ENCODE measurements at regions not wholly inside any gene's neighbourhood (a gene's known extent, or its start where the extent isn't known, plus 50 kb on each side); places are given as distances from the start of the nearest gene placed in this dataset.
A peak's percentile ranks its signal among the peaks of the same experiment; 100 is the strongest.

GRCh38 chr15:39460748-39461147 is 120.1 kb upstream of the THBS1 start:
- FAIRE-seq (no peak), DNase-seq (ENCODE audit: low read depth) (no peak)
- H3K4me3 ChIP-seq (ENCODE audit: insufficient read depth, low read depth, low read length): no peak overlapping the region
- H3K27ac ChIP-seq (ENCODE audit: low read depth, low read length): no peak overlapping the region
- H3K27me3 ChIP-seq (ENCODE audit: insufficient read depth, low read length): no peaks in the 10 kb centered on the region
- Mint-ChIP-seq H3K9me3 (ENCODE audit: unreplicated experiment) (peaks cover 4% of the 10 kb centered on the region), H3K36me3 (ENCODE audit: low read depth, unreplicated experiment) (no peaks in the 10 kb centered on the region), H3K27me3 (ENCODE audit: low read depth, unreplicated experiment) (no peaks in the 10 kb centered on the region), H3K4me3 (ENCODE audit: unreplicated experiment) (no peak overlapping the region), H3K4me1 (ENCODE audit: low read depth, unreplicated experiment) (peaks cover 18% of the 10 kb centered on the region), H3K27ac (ENCODE audit: unreplicated experiment) (no peak overlapping the region)
- no peaks in the 10 kb centered on the region for H3K79me2 ChIP-seq (ENCODE audit: insufficient read depth, low read length)
- no peaks in the 10 kb centered on the region for H3K9me3 ChIP-seq (ENCODE audit: insufficient read depth, low read depth, low read length)
- H3K9ac ChIP-seq (ENCODE audit: low read length): no peak overlapping the region
- TF ChIP-seq CTCF (IDR thresholded peaks at IDR 0.05; ENCODE audit: insufficient read depth, low read depth, low read length): no peak
- no peak for TF ChIP-seq EZH2 (IDR thresholded peaks at IDR 0.05; ENCODE audit: insufficient read depth, low read length)
- H3K4me2 ChIP-seq (ENCODE audit: low read length): no peak overlapping the region
- no peaks in the 10 kb centered on the region for H4K20me1 ChIP-seq (ENCODE audit: insufficient read depth, low read length)
- peaks cover 7% of the 10 kb centered on the region for H3K4me1 ChIP-seq (ENCODE audit: insufficient read depth, low read length)
- H3K36me3 ChIP-seq (ENCODE audit: insufficient read depth, low read length): no peaks in the 10 kb centered on the region
- H2AFZ ChIP-seq (ENCODE audit: low read depth, low read length): no peak overlapping the region

DNA sequence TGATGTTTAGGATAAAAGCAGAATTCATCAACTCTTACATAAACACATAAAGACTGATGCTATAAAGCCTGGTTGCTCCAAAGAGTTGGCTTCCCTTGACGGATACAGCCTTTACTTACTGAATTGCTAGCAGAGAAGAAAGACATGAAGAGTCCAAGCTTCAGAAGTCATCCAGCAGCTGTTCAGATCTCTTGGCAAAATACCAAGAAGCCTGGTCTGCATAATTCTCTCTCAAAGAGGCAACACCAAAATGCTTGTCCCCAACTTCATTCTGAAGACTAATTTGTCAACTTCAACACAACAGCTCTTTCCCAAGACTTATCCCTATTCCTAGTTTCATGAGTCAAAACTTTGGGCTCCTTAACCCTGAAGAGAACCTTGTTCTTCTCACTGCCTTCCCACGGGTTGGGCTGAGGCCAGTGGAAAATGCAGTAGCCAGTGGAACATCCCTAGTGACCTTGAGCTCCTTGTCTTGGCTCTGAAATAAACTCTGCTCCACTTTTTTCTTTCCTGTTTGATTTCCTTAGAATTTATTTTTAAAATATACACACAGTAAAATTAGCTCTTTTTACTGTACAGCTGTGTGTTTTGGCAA is 119.2 kb upstream of the THBS1 start:
- no peaks in the 10 kb centered on the region for H3K9me3 ChIP-seq (ENCODE audit: insufficient read depth, low read depth, low read length)
- FAIRE-seq (no peak), DNase-seq (ENCODE audit: low read depth) (no peak)
- H3K79me2 ChIP-seq (ENCODE audit: insufficient read depth, low read length): no peaks in the 10 kb centered on the region
- TF ChIP-seq EZH2 (IDR thresholded peaks at IDR 0.05; ENCODE audit: insufficient read depth, low read length) (no peak), CTCF (IDR thresholded peaks at IDR 0.05; ENCODE audit: insufficient read depth, low read depth, low read length) (no peak)
- H2AFZ ChIP-seq (ENCODE audit: low read depth, low read length): no peak overlapping the region
- H3K4me1 Mint-ChIP-seq (ENCODE audit: low read depth, unreplicated experiment): peaks cover 16% of the 10 kb centered on the region
- H3K36me3 ChIP-seq (ENCODE audit: insufficient read depth, low read length): no peaks in the 10 kb centered on the region
- no peak overlapping the region for H3K4me3 ChIP-seq (ENCODE audit: insufficient read depth, low read depth, low read length)
- H3K9ac ChIP-seq (ENCODE audit: low read length): no peak overlapping the region
- peaks cover 4% of the 10 kb centered on the region for H3K9me3 Mint-ChIP-seq (ENCODE audit: unreplicated experiment)
- H3K27ac ChIP-seq (ENCODE audit: low read depth, low read length): no peak overlapping the region
- no peaks in the 10 kb centered on the region for H3K36me3 Mint-ChIP-seq (ENCODE audit: low read depth, unreplicated experiment)
- no peaks in the 10 kb centered on the region for H4K20me1 ChIP-seq (ENCODE audit: insufficient read depth, low read length)
- no peaks in the 10 kb centered on the region for H3K27me3 ChIP-seq (ENCODE audit: insufficient read depth, low read length)
- H3K4me1 ChIP-seq (ENCODE audit: insufficient read depth, low read length): peaks cover 7% of the 10 kb centered on the region
- H3K4me2 ChIP-seq (ENCODE audit: low read length): no peak overlapping the region
- no peak overlapping the region for H3K4me3 Mint-ChIP-seq (ENCODE audit: unreplicated experiment)
- H3K27ac Mint-ChIP-seq (ENCODE audit: unreplicated experiment): peak overlapping the region; percentile 55
- no peaks in the 10 kb centered on the region for H3K27me3 Mint-ChIP-seq (ENCODE audit: low read depth, unreplicated experiment)

DNA sequence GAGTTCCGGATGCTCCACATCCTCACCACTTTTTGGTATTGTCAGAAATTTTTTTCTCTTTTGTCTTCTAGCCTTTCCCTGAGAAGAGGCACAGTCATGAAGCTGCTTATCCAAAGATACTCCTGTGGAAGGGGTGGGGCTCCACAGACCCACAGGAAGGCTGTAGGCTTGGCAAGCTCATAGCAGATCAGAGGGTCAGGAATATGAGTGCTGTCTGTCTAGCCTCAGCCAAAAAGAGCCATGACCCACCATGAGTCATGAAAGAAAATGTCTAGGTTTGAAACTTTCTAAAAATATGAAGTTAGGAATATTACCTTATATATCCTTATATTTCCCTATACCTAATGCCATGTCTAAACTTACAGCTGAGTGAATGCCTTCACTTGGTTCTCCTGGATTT is 118.2 kb upstream of the THBS1 start:
- H3K4me1 Mint-ChIP-seq (ENCODE audit: low read depth, unreplicated experiment): peaks cover 16% of the 10 kb centered on the region
- Histone ChIP-seq H3K27ac (ENCODE audit: low read depth, low read length) (peak overlapping the region; percentile 25), H2AFZ (ENCODE audit: low read depth, low read length) (no peak overlapping the region), H3K4me3 (ENCODE audit: insufficient read depth, low read depth, low read length) (no peak overlapping the region), H3K79me2 (ENCODE audit: insufficient read depth, low read length) (no peaks in the 10 kb centered on the region), H3K9ac (ENCODE audit: low read length) (no peak overlapping the region), H3K9me3 (ENCODE audit: insufficient read depth, low read depth, low read length) (no peaks in the 10 kb centered on the region), H3K4me1 (ENCODE audit: insufficient read depth, low read length) (peaks cover 7% of the 10 kb centered on the region), H3K4me2 (ENCODE audit: low read length) (peak overlapping the region; percentile 28), H3K36me3 (ENCODE audit: insufficient read depth, low read length) (no peaks in the 10 kb centered on the region), H3K27me3 (ENCODE audit: insufficient read depth, low read length) (no peaks in the 10 kb centered on the region), H4K20me1 (ENCODE audit: insufficient read depth, low read length) (no peaks in the 10 kb centered on the region)
- FAIRE-seq (no peak), DNase-seq (ENCODE audit: low read depth) (peak; percentile 80)
- H3K9me3 Mint-ChIP-seq (ENCODE audit: unreplicated experiment): peaks cover 4% of the 10 kb centered on the region
- H3K36me3 Mint-ChIP-seq (ENCODE audit: low read depth, unreplicated experiment): no peaks in the 10 kb centered on the region
- H3K27me3 Mint-ChIP-seq (ENCODE audit: low read depth, unreplicated experiment): no peaks in the 10 kb centered on the region
- peak overlapping the region; percentile 55 for H3K27ac Mint-ChIP-seq (ENCODE audit: unreplicated experiment)
- H3K4me3 Mint-ChIP-seq (ENCODE audit: unreplicated experiment): no peak overlapping the region
- TF ChIP-seq EZH2 (IDR thresholded peaks at IDR 0.05; ENCODE audit: insufficient read depth, low read length): no peak
- no peak for TF ChIP-seq CTCF (IDR thresholded peaks at IDR 0.05; ENCODE audit: insufficient read depth, low read depth, low read length)
